Fibroblast of the aortic adventitia (primary cell): ENCODE measurements at regions not wholly inside any gene's neighbourhood (a gene's known extent, or its start where the extent isn't known, plus 50 kb on each side); places are given as distances from the start of the nearest gene placed in this dataset.

Source experiments
- DNase-seq: peaks from one replicate; pipeline ENCODE4 v3.0.0-alpha.2; 2010; ENCODE audit warnings: low read depth
- H3K4me3 ChIP-seq: 2 replicates; pipeline ENCODE4 v1.5.1; 2011; ENCODE audit warnings: low read depth, mild to moderate bottlenecking, control low read depth, low read length, moderate library complexity
- CTCF ChIP-seq: IDR thresholded peaks from 2 replicates; pipeline ENCODE4 v1.5.1; 2011; ENCODE audit warnings: mild to moderate bottlenecking, low read length, control low read depth, inconsistent platforms; ENCODE audit not compliant: insufficient read depth

- H3K4me3 ChIP-seq, result no peak overlapping the region
- no peak for DNase-seq
- TF ChIP-seq CTCF, result no peak
These were observed 92.4 kb upstream of the SGCE start for GRCh38 chr7:94748376-94748775.

DNA sequence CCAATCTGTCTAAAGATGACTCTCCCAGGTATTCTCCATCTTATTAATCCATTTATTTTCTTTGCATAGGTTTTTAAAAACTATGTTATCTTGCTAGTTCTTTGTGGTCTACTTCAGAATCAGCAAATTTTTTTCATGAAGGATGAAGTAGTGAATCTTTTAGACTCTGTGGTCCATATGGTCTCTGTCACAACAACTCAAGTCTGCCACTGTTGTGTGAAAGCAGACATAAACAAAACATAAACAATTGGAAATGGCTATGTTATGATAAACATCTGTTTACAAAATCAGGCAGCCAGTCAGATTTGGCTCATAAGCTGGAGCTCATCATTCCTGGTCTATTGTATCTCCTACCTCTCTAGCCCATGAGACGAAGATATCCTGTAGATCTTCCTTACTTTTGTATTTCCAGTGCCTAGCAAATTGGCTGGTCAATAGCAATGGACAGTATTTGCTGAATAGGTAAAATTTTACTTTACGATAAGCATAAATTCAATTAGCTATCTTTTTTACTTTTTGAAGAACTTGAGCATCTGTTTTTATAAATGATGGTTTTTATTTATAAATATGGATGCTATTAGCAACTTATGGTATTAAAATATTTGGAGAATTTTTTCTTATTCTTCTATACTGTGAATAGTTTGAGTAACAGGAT, 104.6 kb upstream of the SGCE start:
- no peak for TF ChIP-seq CTCF
- no peak overlapping the region for H3K4me3 ChIP-seq
- DNase-seq, result no peak

- no peak for DNase-seq
- no peak for TF ChIP-seq CTCF
- no peak overlapping the region for H3K4me3 ChIP-seq
These were observed 105.5 kb upstream of the SGCE start for GRCh38 chr7:94761451-94761850.

- no peak for TF ChIP-seq CTCF
- peak; percentile 58 for DNase-seq
These were observed 107.3 kb upstream of the SGCE start for GRCh38 chr7:94763268-94763667.

DNA sequence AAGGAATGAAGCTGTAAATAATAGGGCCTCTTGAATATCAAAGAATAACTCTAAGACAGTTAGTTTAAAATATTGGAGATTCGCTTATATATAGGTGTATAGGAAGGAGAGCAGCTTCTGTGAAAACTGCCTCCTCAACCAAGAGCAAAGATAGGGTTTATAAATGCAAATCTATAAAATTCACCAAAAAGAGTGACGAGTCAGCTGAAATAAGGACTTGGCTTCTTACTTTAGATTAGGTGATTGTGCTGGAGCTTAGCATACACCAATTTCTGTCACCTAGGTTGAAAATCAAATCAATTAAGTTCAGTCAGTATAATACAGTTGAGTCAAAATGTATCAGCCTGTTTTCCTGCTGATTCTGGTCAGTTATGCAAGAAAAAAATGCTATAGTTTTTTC, 113.8 kb upstream of the SGCE start:
- no peak for DNase-seq
- H3K4me3 ChIP-seq, result no peak overlapping the region
- TF ChIP-seq CTCF, result no peak

More at GRCh38 chr7:94763268-94763667, 107.3 kb upstream of the SGCE start:
- H3K4me3 ChIP-seq, result no peak overlapping the region

DNA sequence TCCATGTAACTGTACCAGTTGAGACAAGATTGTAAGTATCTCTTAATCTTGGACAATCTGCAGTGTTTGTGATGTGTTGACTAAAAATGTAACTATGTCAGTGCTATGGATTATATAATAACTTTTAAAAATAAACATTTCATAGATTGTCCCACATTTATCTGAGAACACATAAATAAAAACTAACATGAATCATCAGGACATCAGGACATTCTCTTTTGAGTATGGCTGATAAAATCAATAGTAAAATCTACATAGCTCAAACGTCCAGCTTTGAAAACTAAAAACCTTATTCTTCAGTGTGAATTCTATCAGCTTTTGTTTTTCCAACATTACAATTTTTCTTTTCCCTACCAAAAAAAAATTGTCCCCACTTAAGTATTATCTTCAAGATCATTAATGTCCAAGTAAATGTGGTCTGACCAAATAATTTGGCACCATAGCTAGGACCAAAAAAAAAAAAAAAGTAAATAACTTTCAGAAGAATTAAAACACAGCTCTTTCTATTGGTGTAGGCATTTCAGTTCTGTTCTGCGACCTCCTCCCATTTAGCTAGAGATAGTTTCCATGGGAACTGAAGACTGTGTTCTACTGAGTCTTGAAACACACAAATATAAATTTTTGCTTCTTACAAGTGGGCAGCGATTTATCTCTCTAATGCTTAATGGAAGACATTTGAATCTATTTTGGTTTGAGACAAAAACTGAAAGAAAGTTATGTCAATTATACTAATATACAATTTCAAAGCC, 123.0 kb upstream of the SGCE start:
- no peak overlapping the region for H3K4me3 ChIP-seq
- no peak for DNase-seq
- no peak for TF ChIP-seq CTCF
